ENCODE measurements at regions not wholly inside any gene's neighbourhood (a gene's known extent, or its start where the extent isn't known, plus 50 kb on each side); places are given as distances from the start of the nearest gene placed in this dataset.

DNA sequence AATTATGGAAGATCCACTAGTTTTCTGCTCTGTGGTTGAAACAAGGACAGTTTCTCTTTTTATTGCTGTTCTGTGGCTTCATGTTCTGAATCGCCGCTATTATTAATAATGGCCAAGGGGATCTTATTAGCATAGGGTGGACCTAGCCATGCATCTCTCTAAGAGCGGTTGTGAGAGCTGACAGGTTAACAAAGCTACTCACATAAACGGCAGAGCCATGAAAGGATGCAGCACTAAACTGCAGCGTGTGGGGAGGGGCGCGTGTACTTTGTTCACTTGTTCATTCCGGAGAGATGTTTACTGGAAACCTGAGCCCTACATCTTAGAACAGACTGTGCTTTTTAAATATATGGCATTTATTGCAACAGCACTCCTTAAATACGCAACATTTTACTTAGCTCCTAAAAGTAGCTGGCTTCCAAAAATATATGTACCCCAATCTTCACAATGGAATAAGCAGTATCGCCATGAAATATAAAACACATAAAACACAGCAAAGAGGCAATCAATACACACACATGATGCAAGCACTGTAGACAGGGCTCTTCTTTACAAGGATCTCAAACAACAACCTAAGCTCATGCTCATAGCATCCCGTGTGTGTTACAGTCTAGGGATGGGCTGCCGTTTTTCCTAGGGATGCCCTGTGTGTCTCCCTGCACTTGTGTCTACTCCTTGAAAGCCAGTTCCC lies 424.6 kb downstream of the MED10 start:
- TF ChIP-seq, protein P1, sequence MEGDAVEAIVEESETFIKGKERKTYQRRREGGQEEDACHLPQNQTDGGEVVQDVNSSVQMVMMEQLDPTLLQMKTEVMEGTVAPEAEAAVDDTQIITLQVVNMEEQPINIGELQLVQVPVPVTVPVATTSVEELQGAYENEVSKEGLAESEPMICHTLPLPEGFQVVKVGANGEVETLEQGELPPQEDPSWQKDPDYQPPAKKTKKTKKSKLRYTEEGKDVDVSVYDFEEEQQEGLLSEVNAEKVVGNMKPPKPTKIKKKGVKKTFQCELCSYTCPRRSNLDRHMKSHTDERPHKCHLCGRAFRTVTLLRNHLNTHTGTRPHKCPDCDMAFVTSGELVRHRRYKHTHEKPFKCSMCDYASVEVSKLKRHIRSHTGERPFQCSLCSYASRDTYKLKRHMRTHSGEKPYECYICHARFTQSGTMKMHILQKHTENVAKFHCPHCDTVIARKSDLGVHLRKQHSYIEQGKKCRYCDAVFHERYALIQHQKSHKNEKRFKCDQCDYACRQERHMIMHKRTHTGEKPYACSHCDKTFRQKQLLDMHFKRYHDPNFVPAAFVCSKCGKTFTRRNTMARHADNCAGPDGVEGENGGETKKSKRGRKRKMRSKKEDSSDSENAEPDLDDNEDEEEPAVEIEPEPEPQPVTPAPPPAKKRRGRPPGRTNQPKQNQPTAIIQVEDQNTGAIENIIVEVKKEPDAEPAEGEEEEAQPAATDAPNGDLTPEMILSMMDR (IDR thresholded peaks at IDR 0.05) = no peak
- no peak for TF ChIP-seq POLR2A (IDR thresholded peaks at IDR 0.05)
